Trophoblast cell (in vitro differentiated cells and primary cell): ENCODE measurements at regions not wholly inside any gene's neighbourhood (a gene's known extent, or its start where the extent isn't known, plus 50 kb on each side); places are given as distances from the start of the nearest gene placed in this dataset.
A peak's percentile ranks its signal among the peaks of the same experiment; 100 is the strongest.

Experiments used
- DNase-seq, 2 donors: peaks; one replicate each; pipeline ENCODE4 v3.0.0-alpha.2; 2016
- H2AFZ ChIP-seq: 2 replicates; pipeline ENCODE4 v1.6.1; 2013; ENCODE audit warnings: low read length, moderate library complexity, mild to moderate bottlenecking; ENCODE audit not compliant: insufficient read depth, poor library complexity
- H2AK5ac ChIP-seq: 2 replicates; pipeline ENCODE4 v1.6.1; 2013; ENCODE audit warnings: mild to moderate bottlenecking, low read length
- H2BK120ac ChIP-seq: 2 replicates; pipeline ENCODE4 v1.6.1; 2013; ENCODE audit warnings: low read length, mild to moderate bottlenecking, moderate library complexity; ENCODE audit not compliant: insufficient read depth, poor library complexity
- H2BK12ac ChIP-seq: 2 replicates; pipeline ENCODE4 v1.6.1; 2013; ENCODE audit warnings: mild to moderate bottlenecking, low read length, moderate library complexity
- H2BK5ac ChIP-seq: 2 replicates; pipeline ENCODE4 v1.6.1; 2013; ENCODE audit warnings: low read length, low read depth, moderate library complexity, mild to moderate bottlenecking; ENCODE audit not compliant: poor library complexity
- H3K14ac ChIP-seq: 2 replicates; pipeline ENCODE4 v1.6.1; 2013; ENCODE audit warnings: mild to moderate bottlenecking, low read length
- H3K18ac ChIP-seq: 2 replicates; pipeline ENCODE4 v1.6.1; 2013; ENCODE audit warnings: mild to moderate bottlenecking, low read length
- H3K23ac ChIP-seq: 2 replicates; pipeline ENCODE4 v1.6.1; 2013; ENCODE audit warnings: low read length
- H3K27ac ChIP-seq: 2 replicates; pipeline ENCODE4 v1.5.1; 2013; ENCODE audit warnings: low read depth, mild to moderate bottlenecking, inconsistent platforms, low read length, moderate library complexity
- H3K27me3 ChIP-seq: 2 replicates; pipeline ENCODE4 v1.6.1; 2013; ENCODE audit warnings: inconsistent platforms, mild to moderate bottlenecking, low read length, moderate library complexity; ENCODE audit not compliant: insufficient read depth
- H3K36me3 ChIP-seq, 2 experiments: 1 replicate in 1 of 2; 2 replicates in 1 of 2; pipeline ENCODE4 v1.6.1; 2013; ENCODE audit warnings: low read length in 2 of 2, mild to moderate bottlenecking in 2 of 2, moderate library complexity in 1 of 2; ENCODE audit not compliant: insufficient read depth in 2 of 2, control insufficient read depth in 1 of 2
- H3K4ac ChIP-seq: 2 replicates; pipeline ENCODE4 v1.6.1; 2013; ENCODE audit warnings: low read depth, mild to moderate bottlenecking, low read length, moderate library complexity
- H3K4me1 ChIP-seq, 2 experiments: 1 replicate in 1 of 2; 2 replicates in 1 of 2; pipeline ENCODE4 v1.6.1; 2013; ENCODE audit warnings: low read length in 2 of 2, mild to moderate bottlenecking in 2 of 2, moderate library complexity in 1 of 2; ENCODE audit not compliant: insufficient read depth in 2 of 2, control insufficient read depth in 1 of 2
- H3K4me2 ChIP-seq: 2 replicates; pipeline ENCODE4 v1.6.1; 2013; ENCODE audit warnings: inconsistent platforms, mild to moderate bottlenecking, low read length, moderate library complexity
- H3K4me3 ChIP-seq: 2 replicates; pipeline ENCODE4 v1.5.1; 2013; ENCODE audit warnings: mild to moderate bottlenecking, low read depth, low read length, inconsistent platforms
- H3K79me1 ChIP-seq: one replicate; pipeline ENCODE4 v1.6.1; 2013; ENCODE audit warnings: low read length
- H3K79me2 ChIP-seq: 2 replicates; pipeline ENCODE4 v1.6.1; 2013; ENCODE audit warnings: low read length, mild to moderate bottlenecking; ENCODE audit not compliant: control insufficient read depth, insufficient read depth, poor library complexity
- H3K9ac ChIP-seq: 2 replicates; pipeline ENCODE4 v1.6.1; 2013; ENCODE audit warnings: mild to moderate bottlenecking, low read length
- H3K9me3 ChIP-seq: 2 replicates; pipeline ENCODE4 v1.6.1; 2013; ENCODE audit warnings: low read depth, mild to moderate bottlenecking, control low read depth, inconsistent platforms, low read length; ENCODE audit not compliant: insufficient read depth
- H4K12ac ChIP-seq: 2 replicates; pipeline ENCODE4 v1.6.1; 2013; ENCODE audit warnings: low read depth, mild to moderate bottlenecking, low read length, moderate library complexity
- H4K8ac ChIP-seq: 2 replicates; pipeline ENCODE4 v1.6.1; 2013; ENCODE audit warnings: low read depth, mild to moderate bottlenecking, low read length, moderate library complexity
- H4K91ac ChIP-seq: one replicate; pipeline ENCODE4 v1.6.1; 2013; ENCODE audit warnings: low read depth, mild to moderate bottlenecking, low read length, moderate library complexity
- WGBS: extraction: QIAGEN DNeasy Blood & Tissue Kit; methylation state at CpG from one replicate; pipeline ENCODE4 v1.1.7; 2013; ENCODE audit warnings: missing lambda C conversion rate; ENCODE audit not compliant: insufficient read length, insufficient coverage; ENCODE audit errors: extremely low coverage; 5-methylcytosine and 5-hydroxymethylcytosine counted together

- no peak overlapping the region for H4K91ac ChIP-seq
- no peak overlapping the region for H2AK5ac ChIP-seq
- H3K4ac ChIP-seq: no peak overlapping the region
- H3K79me2 ChIP-seq: no peaks in the 10 kb centered on the region
- no peak overlapping the region for H4K8ac ChIP-seq
- H3K27ac ChIP-seq: no peak overlapping the region
- H3K4me1 ChIP-seq: no peaks in the 10 kb centered on the region
- H3K36me3 ChIP-seq: no peaks in the 10 kb centered on the region
- H3K18ac ChIP-seq: no peak overlapping the region
- no peaks in the 10 kb centered on the region for H3K79me1 ChIP-seq
- no peak overlapping the region for H3K23ac ChIP-seq
- H3K4me2 ChIP-seq: no peak overlapping the region
- no peak overlapping the region for H2BK12ac ChIP-seq
- H3K27me3 ChIP-seq: no peaks in the 10 kb centered on the region
- H2AFZ ChIP-seq: no peak overlapping the region
- DNase-seq: no peak
- no peaks in the 10 kb centered on the region for H3K9me3 ChIP-seq
- H2BK5ac ChIP-seq: no peak overlapping the region
- no peak overlapping the region for H2BK120ac ChIP-seq
- H3K4me3 ChIP-seq: no peak overlapping the region
- H3K9ac ChIP-seq: no peak overlapping the region
- H3K14ac ChIP-seq: no peak overlapping the region
- H4K12ac ChIP-seq: no peak overlapping the region
These were observed 574.1 kb downstream of the PSAT1 start for GRCh38 chr9:78871086-78871451.

GRCh38 chr9:78871452-78872331 is 574.8 kb downstream of the PSAT1 start:
- Histone ChIP-seq H2BK5ac (no peak overlapping the region), H3K36me3 (no peaks in the 10 kb centered on the region), H3K79me2 (no peaks in the 10 kb centered on the region), H3K4me1 (no peaks in the 10 kb centered on the region), H4K8ac (no peak overlapping the region), H3K4ac (no peak overlapping the region), H3K27me3 (no peaks in the 10 kb centered on the region), H4K91ac (no peak overlapping the region), H2BK120ac (no peak overlapping the region), H2AK5ac (no peak overlapping the region), H3K14ac (no peak overlapping the region), H3K9me3 (no peaks in the 10 kb centered on the region), H3K23ac (no peak overlapping the region), H3K27ac (no peak overlapping the region), H3K18ac (no peak overlapping the region), H3K4me3 (no peak overlapping the region), H2BK12ac (no peak overlapping the region), H4K12ac (no peak overlapping the region), H3K79me1 (no peaks in the 10 kb centered on the region), H3K9ac (no peak overlapping the region), H3K4me2 (no peak overlapping the region), H2AFZ (no peak overlapping the region)
- WGBS: no CpG with 5 or more reads among the region's 4 CpGs
- peak; percentile 22 to 62 for DNase-seq

- no peaks in the 10 kb centered on the region for H3K36me3 ChIP-seq
- no peaks in the 10 kb centered on the region for H3K79me2 ChIP-seq
- H3K27me3 ChIP-seq: no peaks in the 10 kb centered on the region
- H3K4me2 ChIP-seq: no peak overlapping the region
- no peak for DNase-seq
- H2AK5ac ChIP-seq: no peak overlapping the region
- H3K27ac ChIP-seq: no peak overlapping the region
- no peaks in the 10 kb centered on the region for H3K9me3 ChIP-seq
- H2AFZ ChIP-seq: no peak overlapping the region
- no peak overlapping the region for H4K8ac ChIP-seq
- H3K9ac ChIP-seq: no peak overlapping the region
- WGBS: no CpG with 5 or more reads among the region's 2 CpGs
- no peak overlapping the region for H2BK5ac ChIP-seq
- H3K79me1 ChIP-seq: no peaks in the 10 kb centered on the region
- H2BK120ac ChIP-seq: no peak overlapping the region
- H3K14ac ChIP-seq: no peak overlapping the region
- H3K4me1 ChIP-seq: no peaks in the 10 kb centered on the region
- no peak overlapping the region for H3K4me3 ChIP-seq
- H4K12ac ChIP-seq: no peak overlapping the region
- H2BK12ac ChIP-seq: no peak overlapping the region
- no peak overlapping the region for H4K91ac ChIP-seq
- no peak overlapping the region for H3K18ac ChIP-seq
- H3K4ac ChIP-seq: no peak overlapping the region
- H3K23ac ChIP-seq: no peak overlapping the region
These were observed 577.1 kb downstream of the PSAT1 start for GRCh38 chr9:78874061-78874460.

GRCh38 chr9:78879324-78880100 is 582.6 kb downstream of the PSAT1 start:
- H2BK5ac ChIP-seq: no peak overlapping the region
- no peak overlapping the region for H2AFZ ChIP-seq
- H4K91ac ChIP-seq: no peak overlapping the region
- H3K9me3 ChIP-seq: no peaks in the 10 kb centered on the region
- no peak for DNase-seq
- WGBS: no CpG with 5 or more reads among the region's 3 CpGs
- no peaks in the 10 kb centered on the region for H3K79me2 ChIP-seq
- H3K4me3 ChIP-seq: no peak overlapping the region
- H3K4ac ChIP-seq: no peak overlapping the region
- H3K4me2 ChIP-seq: no peak overlapping the region
- H3K36me3 ChIP-seq: no peaks in the 10 kb centered on the region
- no peak overlapping the region for H4K12ac ChIP-seq
- H3K14ac ChIP-seq: no peak overlapping the region
- no peaks in the 10 kb centered on the region for H3K4me1 ChIP-seq
- no peak overlapping the region for H3K23ac ChIP-seq
- no peak overlapping the region for H3K9ac ChIP-seq
- no peak overlapping the region for H4K8ac ChIP-seq
- no peak overlapping the region for H2BK12ac ChIP-seq
- no peaks in the 10 kb centered on the region for H3K27me3 ChIP-seq
- no peak overlapping the region for H3K27ac ChIP-seq
- H3K79me1 ChIP-seq: no peaks in the 10 kb centered on the region
- H2AK5ac ChIP-seq: no peak overlapping the region
- no peak overlapping the region for H3K18ac ChIP-seq
- H2BK120ac ChIP-seq: no peak overlapping the region
